ENCODE measurements at regions not wholly inside any gene's neighbourhood (a gene's known extent, or its start where the extent isn't known, plus 50 kb on each side); places are given as distances from the start of the nearest gene placed in this dataset.

GRCh38 chr2:12514168-12514567, 202.6 kb upstream of the TRIB2 start:
- ATAC-seq (ENCODE audit: insufficient read depth, low read depth) (no peak), DNase-seq (no peak)
- peak overlapping the region; percentile 45 for H2AFZ ChIP-seq (ENCODE audit: low read depth, low read length)
- peak overlapping the region in 1 of 2 experiments; percentile 1; a peak in 1 of 4 replicates for H3K4me3 ChIP-seq (ENCODE audit: low read depth in 1 of 2, low read length in 2 of 2)
- no peaks in the 10 kb centered on the region for H4K20me1 ChIP-seq (ENCODE audit: insufficient read depth, low read length)
- peak overlapping the region; percentile 40 for H3K4me2 ChIP-seq (ENCODE audit: insufficient read depth, low read length)
- peaks cover 29% of the 10 kb centered on the region for H3K4me1 ChIP-seq (ENCODE audit: insufficient read depth, low read length)
- TF ChIP-seq, protein P1, sequence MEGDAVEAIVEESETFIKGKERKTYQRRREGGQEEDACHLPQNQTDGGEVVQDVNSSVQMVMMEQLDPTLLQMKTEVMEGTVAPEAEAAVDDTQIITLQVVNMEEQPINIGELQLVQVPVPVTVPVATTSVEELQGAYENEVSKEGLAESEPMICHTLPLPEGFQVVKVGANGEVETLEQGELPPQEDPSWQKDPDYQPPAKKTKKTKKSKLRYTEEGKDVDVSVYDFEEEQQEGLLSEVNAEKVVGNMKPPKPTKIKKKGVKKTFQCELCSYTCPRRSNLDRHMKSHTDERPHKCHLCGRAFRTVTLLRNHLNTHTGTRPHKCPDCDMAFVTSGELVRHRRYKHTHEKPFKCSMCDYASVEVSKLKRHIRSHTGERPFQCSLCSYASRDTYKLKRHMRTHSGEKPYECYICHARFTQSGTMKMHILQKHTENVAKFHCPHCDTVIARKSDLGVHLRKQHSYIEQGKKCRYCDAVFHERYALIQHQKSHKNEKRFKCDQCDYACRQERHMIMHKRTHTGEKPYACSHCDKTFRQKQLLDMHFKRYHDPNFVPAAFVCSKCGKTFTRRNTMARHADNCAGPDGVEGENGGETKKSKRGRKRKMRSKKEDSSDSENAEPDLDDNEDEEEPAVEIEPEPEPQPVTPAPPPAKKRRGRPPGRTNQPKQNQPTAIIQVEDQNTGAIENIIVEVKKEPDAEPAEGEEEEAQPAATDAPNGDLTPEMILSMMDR (IDR thresholded peaks at IDR 0.05; ENCODE audit: borderline replicate concordance, extremely low read depth, low read length, poor library complexity, severe bottlenecking) = no peak
- no peak for TF ChIP-seq EZH2 (IDR thresholded peaks at IDR 0.05; ENCODE audit: borderline replicate concordance, low read depth, low read length, severe bottlenecking)
- no peaks in the 10 kb centered on the region for H3K36me3 ChIP-seq (ENCODE audit: insufficient read depth, low read length)
- H3K9ac ChIP-seq (ENCODE audit: low read depth, low read length) = peak overlapping the region; percentile 38
- no peaks in the 10 kb centered on the region for H3K27me3 ChIP-seq (ENCODE audit: insufficient read depth, low read length, poor library complexity)
- H3K27ac ChIP-seq (ENCODE audit: low read length) = peak overlapping the region; percentile 85
- H3K9me3 ChIP-seq (ENCODE audit: insufficient read depth, low read length, severe bottlenecking) = no peaks in the 10 kb centered on the region
- H3K79me2 ChIP-seq (ENCODE audit: insufficient read depth, low read length) = no peaks in the 10 kb centered on the region

- no peaks in the 10 kb centered on the region for H4K20me1 ChIP-seq (ENCODE audit: insufficient read depth, low read length)
- peak overlapping the region; percentile 85 for H3K27ac ChIP-seq (ENCODE audit: low read length)
Measured at GRCh38 chr2:12514631-12515437, 201.9 kb upstream of the TRIB2 start.

DNA sequence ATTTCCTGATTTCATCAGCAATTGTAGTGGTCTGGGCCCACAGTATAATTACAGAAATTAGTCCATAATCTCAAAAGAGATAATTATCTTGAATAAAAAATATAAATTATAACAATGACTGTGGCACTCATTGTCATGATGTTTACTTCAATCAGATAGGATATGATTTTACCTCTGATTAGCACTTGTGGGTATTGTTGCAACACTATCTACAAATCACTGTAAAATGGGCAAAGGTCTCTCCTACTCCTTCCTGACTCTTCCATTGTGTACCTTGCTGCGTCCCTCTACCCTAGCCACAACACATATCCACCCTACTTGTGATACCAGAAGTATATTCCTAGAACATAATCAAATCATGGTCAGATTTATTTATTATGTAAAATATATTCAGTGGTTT, 200.9 kb upstream of the TRIB2 start:
- ATAC-seq (ENCODE audit: insufficient read depth, low read depth) (no peak), DNase-seq (no peak)
- no peaks in the 10 kb centered on the region for H4K20me1 ChIP-seq (ENCODE audit: insufficient read depth, low read length)
- TF ChIP-seq EZH2 (IDR thresholded peaks at IDR 0.05; ENCODE audit: borderline replicate concordance, low read depth, low read length, severe bottlenecking) = no peak
- TF ChIP-seq, protein P1 (IDR thresholded peaks at IDR 0.05; ENCODE audit: borderline replicate concordance, extremely low read depth, low read length, poor library complexity, severe bottlenecking) = no peak
- no peaks in the 10 kb centered on the region for H3K9me3 ChIP-seq (ENCODE audit: insufficient read depth, low read length, severe bottlenecking)
- H3K4me3 ChIP-seq (ENCODE audit: low read depth in 1 of 2, low read length in 2 of 2) = no peak overlapping the region
- no peaks in the 10 kb centered on the region for H3K79me2 ChIP-seq (ENCODE audit: insufficient read depth, low read length)
- no peak overlapping the region for H3K4me2 ChIP-seq (ENCODE audit: insufficient read depth, low read length)
- no peaks in the 10 kb centered on the region for H3K27me3 ChIP-seq (ENCODE audit: insufficient read depth, low read length, poor library complexity)
- H3K27ac ChIP-seq (ENCODE audit: low read length) = peak overlapping the region; percentile 85
- H3K36me3 ChIP-seq (ENCODE audit: insufficient read depth, low read length) = no peaks in the 10 kb centered on the region
- no peak overlapping the region for H3K9ac ChIP-seq (ENCODE audit: low read depth, low read length)
- peaks cover 29% of the 10 kb centered on the region for H3K4me1 ChIP-seq (ENCODE audit: insufficient read depth, low read length)
- H2AFZ ChIP-seq (ENCODE audit: low read depth, low read length) = no peak overlapping the region

More at GRCh38 chr2:12514631-12515437, 201.9 kb upstream of the TRIB2 start:
- Histone ChIP-seq H3K4me1 (ENCODE audit: insufficient read depth, low read length) (peaks cover 29% of the 10 kb centered on the region), H3K9ac (ENCODE audit: low read depth, low read length) (peak overlapping the region; percentile 38), H3K4me3 (ENCODE audit: low read depth in 1 of 2, low read length in 2 of 2) (peak overlapping the region in 1 of 2 experiments; percentile 1; a peak in 1 of 4 replicates), H2AFZ (ENCODE audit: low read depth, low read length) (peak overlapping the region; percentile 45), H3K27me3 (ENCODE audit: insufficient read depth, low read length, poor library complexity) (no peaks in the 10 kb centered on the region), H3K36me3 (ENCODE audit: insufficient read depth, low read length) (no peaks in the 10 kb centered on the region), H3K4me2 (ENCODE audit: insufficient read depth, low read length) (peak overlapping the region; percentile 40), H3K9me3 (ENCODE audit: insufficient read depth, low read length, severe bottlenecking) (no peaks in the 10 kb centered on the region), H3K79me2 (ENCODE audit: insufficient read depth, low read length) (no peaks in the 10 kb centered on the region)
- peak; percentile 96 for ATAC-seq (ENCODE audit: insufficient read depth, low read depth)
- DNase-seq = peak; percentile 79
- TF ChIP-seq EZH2 (IDR thresholded peaks at IDR 0.05; ENCODE audit: borderline replicate concordance, low read depth, low read length, severe bottlenecking) = no peak
- TF ChIP-seq, protein P1 (IDR thresholded peaks at IDR 0.05; ENCODE audit: borderline replicate concordance, extremely low read depth, low read length, poor library complexity, severe bottlenecking) = no peak
